ENCODE measurements at regions not wholly inside any gene's neighbourhood (a gene's known extent, or its start where the extent isn't known, plus 50 kb on each side); places are given as distances from the start of the nearest gene placed in this dataset.
A peak's percentile ranks its signal among the peaks of the same experiment; 100 is the strongest.

- DNase-seq (ENCODE audit: low read depth in 3 of 3), result no peak
These were observed 106.7 kb upstream of the CPEB4 start for GRCh38 chr5:173781432-173781815.

GRCh38 chr5:173781816-173782670 lies 106.1 kb upstream of the CPEB4 start:
- DNase-seq (ENCODE audit: low read depth in 3 of 3), result peak; percentile 13 to 45 (median 40)

GRCh38 chr5:173782671-173783101 lies 105.5 kb upstream of the CPEB4 start:
- no peak for DNase-seq (ENCODE audit: low read depth in 3 of 3)

- no peak for DNase-seq (ENCODE audit: low read depth in 3 of 3)
These were observed 104.8 kb upstream of the CPEB4 start for GRCh38 chr5:173783371-173783770.

GRCh38 chr5:173785400-173785799 lies 102.7 kb upstream of the CPEB4 start:
- DNase-seq (ENCODE audit: low read depth in 3 of 3), result no peak

GRCh38 chr5:173785866-173786265 lies 102.3 kb upstream of the CPEB4 start:
- no peak for DNase-seq (ENCODE audit: low read depth in 3 of 3)

GRCh38 chr5:173786286-173787187 lies 101.6 kb upstream of the CPEB4 start:
- no peak for DNase-seq (ENCODE audit: low read depth in 3 of 3)

- DNase-seq (ENCODE audit: low read depth in 3 of 3), result peak in 1 of 3 experiments; percentile 15
These were observed 98.9 kb upstream of the CPEB4 start for GRCh38 chr5:173789031-173789920.

GRCh38 chr5:173790177-173790719 lies 97.9 kb upstream of the CPEB4 start:
- DNase-seq (ENCODE audit: low read depth in 3 of 3), result no peak

GRCh38 chr5:173790836-173791546 lies 97.2 kb upstream of the CPEB4 start:
- DNase-seq (ENCODE audit: low read depth in 3 of 3), result no peak

- DNase-seq (ENCODE audit: low read depth in 3 of 3), result no peak
These were observed 96.3 kb upstream of the CPEB4 start for GRCh38 chr5:173791878-173792277.

GRCh38 chr5:173792781-173793547 lies 95.2 kb upstream of the CPEB4 start:
- DNase-seq (ENCODE audit: low read depth in 3 of 3), result no peak

GRCh38 chr5:173793648-173794548 lies 94.3 kb upstream of the CPEB4 start:
- DNase-seq (ENCODE audit: low read depth in 3 of 3), result no peak

GRCh38 chr5:173794901-173795416 lies 93.2 kb upstream of the CPEB4 start:
- no peak for DNase-seq (ENCODE audit: low read depth in 3 of 3)

- DNase-seq (ENCODE audit: low read depth in 3 of 3), result no peak
These were observed 92.5 kb upstream of the CPEB4 start for GRCh38 chr5:173795601-173796000.

- no peak for DNase-seq (ENCODE audit: low read depth in 3 of 3)
These were observed 91.2 kb upstream of the CPEB4 start for GRCh38 chr5:173796721-173797495.

GRCh38 chr5:173798127-173798810 lies 89.9 kb upstream of the CPEB4 start:
- DNase-seq (ENCODE audit: low read depth in 3 of 3), result no peak

Data from stimulated activated CD4-positive, alpha-beta T cell treated with anti-CD3 and anti-CD28 coated beads, TNF-alpha, amount 100 ng/mL, for 24 hours (primary cell).